Left lung (tissue), 4 donors: ENCODE measurements at regions not wholly inside any gene's neighbourhood (a gene's known extent, or its start where the extent isn't known, plus 50 kb on each side); places are given as distances from the start of the nearest gene placed in this dataset.

Experiments
- ATAC-seq: fragments of 200-7000 bp; cut with Tn5 transposase; one replicate; pipeline ENCODE4 v1.9.1; 2020; ENCODE audit warnings: moderate library complexity
- DNase-seq, 4 donors: peaks; one replicate each; pipeline ENCODE4 v3.0.0-alpha.2; 2013 to 2020
- H3K27ac ChIP-seq, 2 donors: fragments of 200-600 bp; sonication (generic) in 1 of 2; one replicate each; pipeline versions ENCODE4 v1.5.0 to v1.8.0; 2020 to 2021
- H3K27me3 ChIP-seq, 2 donors: fragments of 200-600 bp; sonication (generic) in 1 of 2; one replicate each; pipeline versions ENCODE4 v1.5.0 to v1.8.0; 2020 to 2021
- H3K36me3 ChIP-seq, 2 donors: fragments of 200-600 bp; sonication (generic) in 1 of 2; one replicate each; pipeline versions ENCODE4 v1.5.0 to v1.8.0; 2020 to 2021
- H3K4me1 ChIP-seq, 2 donors: fragments of 200-600 bp; one replicate each; pipeline ENCODE4 v1.8.0; 2021
- H3K4me3 ChIP-seq, 2 donors: fragments of 200-600 bp; sonication (generic) in 1 of 2; one replicate each; pipeline versions ENCODE4 v1.5.0 to v1.8.0; 2020 to 2021; ENCODE audit warnings: mild to moderate bottlenecking in 1 of 2
- H3K9me3 ChIP-seq, 2 donors: fragments of 200-600 bp; sonication (generic) in 1 of 2; one replicate each; pipeline versions ENCODE4 v1.5.0 to v1.8.0; 2020 to 2021
- intact Hi-C, 2 donors: fragments of 100-400 bp; cut with DNase I; formaldehyde crosslinking; loops; one replicate each; pipeline versions ENCODE4 v1.11.2 to v1.14.2; 2022
- TF ChIP-seq, protein P1 (sequence below), 2 donors: fragments of 200-600 bp; sonication (generic) in 1 of 2; IDR thresholded peaks; one replicate each; pipeline versions ENCODE4 v1.5.0 to v1.8.0; 2021; ENCODE audit warnings: antibody characterized with exemption in 2 of 2
- donor health status: DM: no; HTN: yes; CAD: no.
- donor health status: DM: no; HTN: no; CAD: no.

DNA sequence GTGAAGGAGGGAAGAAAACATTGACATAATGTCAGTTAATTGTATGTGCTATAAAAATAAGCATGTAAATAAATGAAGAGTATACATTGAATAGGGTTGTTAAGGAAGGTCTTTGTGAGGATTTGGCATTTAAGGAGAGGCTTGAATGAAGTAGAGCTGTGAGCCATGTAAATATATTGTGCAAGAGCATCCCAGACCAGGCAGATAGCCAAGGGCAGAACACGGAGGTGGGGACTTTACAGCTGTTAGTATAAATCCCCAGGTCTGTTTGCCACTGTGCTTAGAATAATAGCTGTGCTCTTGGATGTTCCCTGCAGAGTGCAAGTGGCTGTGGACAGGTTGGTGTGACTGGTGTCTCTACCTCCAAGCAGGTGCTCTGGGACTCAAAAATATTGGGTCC lies 211.7 kb downstream of the LRRC70 start:
- no peak overlapping the region for H3K4me3 ChIP-seq
- ATAC-seq (peak; percentile 89), DNase-seq (peak in 2 of 4 donors; percentile 36 to 74)
- TF ChIP-seq, protein P1, sequence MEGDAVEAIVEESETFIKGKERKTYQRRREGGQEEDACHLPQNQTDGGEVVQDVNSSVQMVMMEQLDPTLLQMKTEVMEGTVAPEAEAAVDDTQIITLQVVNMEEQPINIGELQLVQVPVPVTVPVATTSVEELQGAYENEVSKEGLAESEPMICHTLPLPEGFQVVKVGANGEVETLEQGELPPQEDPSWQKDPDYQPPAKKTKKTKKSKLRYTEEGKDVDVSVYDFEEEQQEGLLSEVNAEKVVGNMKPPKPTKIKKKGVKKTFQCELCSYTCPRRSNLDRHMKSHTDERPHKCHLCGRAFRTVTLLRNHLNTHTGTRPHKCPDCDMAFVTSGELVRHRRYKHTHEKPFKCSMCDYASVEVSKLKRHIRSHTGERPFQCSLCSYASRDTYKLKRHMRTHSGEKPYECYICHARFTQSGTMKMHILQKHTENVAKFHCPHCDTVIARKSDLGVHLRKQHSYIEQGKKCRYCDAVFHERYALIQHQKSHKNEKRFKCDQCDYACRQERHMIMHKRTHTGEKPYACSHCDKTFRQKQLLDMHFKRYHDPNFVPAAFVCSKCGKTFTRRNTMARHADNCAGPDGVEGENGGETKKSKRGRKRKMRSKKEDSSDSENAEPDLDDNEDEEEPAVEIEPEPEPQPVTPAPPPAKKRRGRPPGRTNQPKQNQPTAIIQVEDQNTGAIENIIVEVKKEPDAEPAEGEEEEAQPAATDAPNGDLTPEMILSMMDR (IDR thresholded peaks at IDR 0.05) = no peak
- H3K36me3 ChIP-seq = no peaks in the 10 kb centered on the region
- no peaks in the 10 kb centered on the region for H3K4me1 ChIP-seq
- no peaks in the 10 kb centered on the region for H3K9me3 ChIP-seq
- intact Hi-C loops = no loop called here
- no peaks in the 10 kb centered on the region for H3K27me3 ChIP-seq
- H3K27ac ChIP-seq = no peak overlapping the region

DNA sequence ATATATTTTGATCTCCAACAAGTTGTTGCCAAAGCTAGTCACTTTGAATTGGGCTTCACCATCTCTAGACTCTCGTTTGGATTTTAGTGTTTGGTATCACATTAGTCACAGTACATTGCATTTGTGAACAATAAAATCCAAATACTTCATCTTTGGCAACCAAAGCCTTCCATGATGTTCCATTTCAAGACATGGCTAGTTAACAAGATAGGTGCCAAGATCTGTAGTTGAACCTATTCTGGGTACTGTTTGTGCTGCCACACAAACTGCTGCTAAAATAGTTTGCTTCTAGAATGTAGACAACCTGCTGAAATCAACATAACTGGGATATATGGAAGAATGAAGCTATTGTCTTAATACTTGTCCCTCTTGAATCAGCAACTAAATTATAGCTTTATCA lies 207.5 kb downstream of the LRRC70 start:
- no peak overlapping the region for H3K4me3 ChIP-seq
- no peaks in the 10 kb centered on the region for H3K27me3 ChIP-seq
- ATAC-seq = no peak
- no peak for DNase-seq
- H3K36me3 ChIP-seq = no peaks in the 10 kb centered on the region
- H3K27ac ChIP-seq = no peak overlapping the region
- H3K4me1 ChIP-seq = no peaks in the 10 kb centered on the region
- no peaks in the 10 kb centered on the region for H3K9me3 ChIP-seq
- intact Hi-C loops = no loop called here
- TF ChIP-seq, protein P1 (IDR thresholded peaks at IDR 0.05) = no peak

DNA sequence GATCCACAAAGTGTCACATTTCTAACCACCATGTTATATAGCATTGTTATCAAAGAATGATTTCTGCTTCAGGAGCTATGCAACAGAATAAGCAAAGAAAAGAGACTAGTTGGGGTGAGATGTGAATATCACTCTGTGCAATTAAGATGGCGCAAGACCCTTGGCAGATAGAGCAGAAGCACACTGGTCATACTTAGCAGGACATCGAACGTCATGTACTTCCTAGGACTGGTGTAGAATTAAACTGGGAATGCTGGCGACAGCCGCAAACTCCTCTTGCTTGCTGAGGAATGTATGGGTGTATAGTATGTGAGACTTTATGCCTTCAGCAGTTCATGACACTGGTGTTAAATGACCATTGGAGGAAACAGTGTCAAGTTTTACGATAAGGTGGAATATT lies 207.0 kb downstream of the LRRC70 start:
- Histone ChIP-seq H3K36me3 (no peaks in the 10 kb centered on the region), H3K27ac (no peak overlapping the region), H3K4me1 (no peaks in the 10 kb centered on the region), H3K9me3 (no peaks in the 10 kb centered on the region), H3K27me3 (no peaks in the 10 kb centered on the region), H3K4me3 (no peak overlapping the region)
- intact Hi-C loops = no loop called here
- ATAC-seq = no peak
- no peak for DNase-seq
- TF ChIP-seq, protein P1 (IDR thresholded peaks at IDR 0.05) = no peak

DNA sequence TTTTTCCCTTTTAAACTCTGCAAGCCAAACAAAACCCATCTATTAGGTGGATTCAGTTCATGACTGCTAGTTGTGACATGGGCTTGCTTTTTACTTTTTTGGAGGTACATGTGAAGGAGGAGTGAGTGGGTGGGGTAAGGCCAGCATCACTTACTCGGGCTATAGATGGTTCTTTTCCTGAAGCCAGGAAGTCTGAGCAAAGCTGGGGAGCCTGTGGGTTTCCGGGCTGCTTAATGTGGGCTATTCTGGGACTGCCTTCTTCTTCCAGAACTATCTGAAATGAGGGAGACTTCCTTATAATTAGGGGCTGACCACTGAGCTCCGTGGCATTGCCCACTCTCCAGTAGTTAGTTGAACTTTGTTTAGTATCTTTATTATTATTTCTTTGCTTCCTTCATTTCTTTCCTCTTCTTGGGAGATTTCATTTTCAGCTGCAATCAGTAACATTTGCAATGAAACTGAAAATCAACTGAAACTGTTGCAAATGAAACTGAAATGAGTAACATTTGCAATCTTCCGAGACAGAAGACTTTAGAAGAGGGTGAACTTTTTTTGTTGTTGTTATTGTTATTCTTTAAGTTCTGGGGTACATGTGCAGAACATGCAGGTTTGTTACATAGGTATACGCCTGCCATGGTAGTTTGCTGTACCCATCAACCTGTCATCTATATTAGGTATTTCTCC lies 204.9 kb downstream of the LRRC70 start:
- intact Hi-C loops = no loop called here
- Histone ChIP-seq H3K27me3 (no peaks in the 10 kb centered on the region), H3K9me3 (no peaks in the 10 kb centered on the region), H3K4me1 (peaks cover 0 to 8% of the 10 kb centered on the region in 2 donors), H3K4me3 (no peak overlapping the region), H3K27ac (no peak overlapping the region), H3K36me3 (no peaks in the 10 kb centered on the region)
- TF ChIP-seq, protein P1 (IDR thresholded peaks at IDR 0.05) = no peak
- DNase-seq = no peak
- no peak for ATAC-seq

DNA sequence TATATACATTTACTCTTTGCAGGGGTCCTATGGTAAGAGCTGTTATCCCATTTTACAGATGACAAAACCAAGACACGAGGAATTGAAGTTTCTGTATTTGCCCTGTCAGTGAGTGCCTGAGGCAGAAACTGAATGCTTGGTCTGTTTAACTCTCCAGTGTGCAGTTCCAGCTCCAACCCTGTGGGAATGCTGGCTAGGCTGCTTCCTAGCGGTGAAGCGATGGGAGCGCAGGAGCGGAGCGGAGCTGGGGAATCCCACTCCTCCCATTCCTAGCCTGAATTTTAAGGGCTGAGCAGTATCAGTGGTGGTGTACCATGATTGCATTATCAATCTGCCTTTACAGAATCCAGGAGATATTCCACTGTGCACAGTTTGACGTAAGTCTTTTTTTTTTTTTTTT lies 202.3 kb downstream of the LRRC70 start:
- Histone ChIP-seq H3K27ac (no peak overlapping the region), H3K4me3 (no peak overlapping the region), H3K9me3 (no peaks in the 10 kb centered on the region), H3K4me1 (peaks cover 0 to 12% of the 10 kb centered on the region in 2 donors), H3K27me3 (no peaks in the 10 kb centered on the region), H3K36me3 (no peaks in the 10 kb centered on the region)
- no peak for DNase-seq
- ATAC-seq = no peak
- TF ChIP-seq, protein P1 (IDR thresholded peaks at IDR 0.05) = no peak
- intact Hi-C loops = no loop called here
